Brain pericyte (primary cell): ENCODE measurements at regions not wholly inside any gene's neighbourhood (a gene's known extent, or its start where the extent isn't known, plus 50 kb on each side); places are given as distances from the start of the nearest gene placed in this dataset.

Source experiments
- DNase-seq: peaks from one replicate; pipeline ENCODE4 v3.0.0-alpha.2; 2012; ENCODE audit warnings: low read depth, low spot score

DNA sequence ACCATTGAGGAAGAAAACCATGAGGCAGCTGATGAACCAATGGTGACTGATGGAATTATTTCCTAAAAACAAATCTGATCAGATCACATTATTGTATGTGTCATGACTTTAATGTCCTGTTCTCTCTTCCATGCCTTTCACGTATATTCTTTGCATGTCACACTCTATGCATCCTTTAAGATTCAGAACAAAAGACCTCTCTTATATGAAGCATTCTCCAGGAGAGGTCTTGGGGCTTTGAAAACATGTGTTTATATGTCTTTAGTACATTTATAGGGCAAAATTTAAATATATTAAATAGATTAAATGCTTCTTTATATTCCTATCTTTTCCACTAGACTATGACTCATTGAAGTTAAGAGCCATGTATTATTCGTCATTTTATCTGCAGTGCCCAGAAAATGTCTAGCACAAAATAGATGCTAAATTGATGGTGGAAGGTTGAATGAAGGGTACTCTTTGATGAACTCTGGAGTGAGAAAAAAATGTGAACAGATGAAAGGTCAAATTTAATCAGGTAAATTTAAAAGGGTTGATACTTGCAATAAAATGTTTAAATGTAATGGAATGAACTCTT, 196.3 kb downstream of the PSAT1 start:
- no peak for DNase-seq

GRCh38 chr9:78502566-78502965, 205.6 kb downstream of the PSAT1 start:
- no peak for DNase-seq

DNA sequence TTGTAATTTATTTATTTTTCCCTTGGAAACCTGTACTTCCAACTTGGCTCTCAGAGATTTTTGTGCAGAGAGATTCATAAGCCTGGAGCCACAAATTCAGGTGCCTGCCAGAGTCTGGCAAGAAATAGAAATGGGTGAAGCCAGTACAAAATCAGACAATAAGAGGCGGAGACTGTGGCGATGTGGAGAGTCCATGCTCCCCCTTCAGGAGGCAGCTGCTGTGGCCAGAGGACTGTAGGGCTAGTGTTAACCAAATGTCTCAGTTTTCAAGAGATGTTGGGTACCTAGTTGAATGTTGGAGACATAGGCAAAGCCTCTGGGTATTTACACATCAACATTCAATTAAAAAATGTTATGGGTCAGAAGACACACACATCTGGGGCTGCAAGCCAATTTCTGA, 208.6 kb downstream of the PSAT1 start:
- DNase-seq, result no peak

GRCh38 chr9:78507037-78507436, 210.1 kb downstream of the PSAT1 start:
- no peak for DNase-seq

DNA sequence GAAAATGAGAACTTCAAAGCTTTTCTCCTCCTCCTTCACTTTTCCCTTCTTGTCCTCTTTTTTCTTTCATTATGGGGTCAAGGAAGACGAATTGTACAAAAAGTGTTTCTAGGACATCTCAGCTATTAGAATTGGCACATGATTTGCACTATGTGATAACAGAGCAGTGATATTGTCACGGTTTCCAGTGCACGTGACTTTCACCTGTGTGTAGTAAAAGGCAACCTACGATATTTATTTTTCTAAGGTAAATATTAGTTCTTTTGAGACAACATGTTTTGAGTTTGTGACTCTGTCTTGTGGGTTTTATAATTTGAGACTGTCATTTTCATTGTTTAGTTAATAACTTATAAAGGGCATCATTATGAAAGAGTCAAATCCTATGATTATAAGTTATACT, 213.1 kb downstream of the PSAT1 start:
- DNase-seq, result no peak

GRCh38 chr9:78515108-78515507, 218.2 kb downstream of the PSAT1 start:
- no peak for DNase-seq

- DNase-seq, result no peak
Measured at GRCh38 chr9:78519786-78520185, 222.9 kb downstream of the PSAT1 start.

GRCh38 chr9:78521680-78522079, 224.8 kb downstream of the PSAT1 start:
- no peak for DNase-seq

GRCh38 chr9:78525986-78526560, 229.1 kb downstream of the PSAT1 start:
- DNase-seq, result no peak

- no peak for DNase-seq
Measured at GRCh38 chr9:78533500-78533899, 236.6 kb downstream of the PSAT1 start.

- DNase-seq, result no peak
Measured at GRCh38 chr9:78539188-78539587, 242.3 kb downstream of the PSAT1 start.

- DNase-seq, result no peak
Measured at GRCh38 chr9:78539904-78540303, 243.0 kb downstream of the PSAT1 start.

DNA sequence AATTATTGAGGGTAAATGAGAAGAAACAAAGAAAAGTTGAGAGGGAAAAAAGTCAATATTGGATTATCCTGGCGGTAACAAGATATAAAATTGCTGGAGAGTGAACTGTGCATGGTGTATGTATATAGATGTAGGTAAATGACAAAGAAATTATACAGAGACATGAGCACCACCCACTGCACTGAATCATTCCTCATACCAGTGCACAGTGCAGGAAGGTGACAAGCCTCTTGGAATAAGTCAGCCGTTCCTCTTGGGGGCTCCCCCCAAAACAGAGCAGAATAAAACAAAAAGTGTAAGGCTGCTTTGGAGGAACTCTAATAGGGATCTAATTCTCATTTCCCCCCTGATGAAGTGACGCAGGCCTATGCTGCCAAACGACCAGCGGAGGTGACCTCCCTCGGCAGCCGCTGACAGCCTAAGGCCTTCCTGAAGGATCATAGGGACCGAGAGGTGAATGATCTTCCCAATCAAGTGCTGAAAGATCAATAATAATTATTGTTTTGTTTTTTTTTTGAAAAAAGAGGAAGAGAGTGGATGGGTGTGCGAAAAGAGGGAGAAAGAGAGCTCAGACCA, 245.0 kb downstream of the PSAT1 start:
- no peak for DNase-seq

- no peak for DNase-seq
Measured at GRCh38 chr9:78542491-78543181, 245.7 kb downstream of the PSAT1 start.

- DNase-seq, result no peak
Measured at GRCh38 chr9:78543353-78543752, 246.4 kb downstream of the PSAT1 start.

DNA sequence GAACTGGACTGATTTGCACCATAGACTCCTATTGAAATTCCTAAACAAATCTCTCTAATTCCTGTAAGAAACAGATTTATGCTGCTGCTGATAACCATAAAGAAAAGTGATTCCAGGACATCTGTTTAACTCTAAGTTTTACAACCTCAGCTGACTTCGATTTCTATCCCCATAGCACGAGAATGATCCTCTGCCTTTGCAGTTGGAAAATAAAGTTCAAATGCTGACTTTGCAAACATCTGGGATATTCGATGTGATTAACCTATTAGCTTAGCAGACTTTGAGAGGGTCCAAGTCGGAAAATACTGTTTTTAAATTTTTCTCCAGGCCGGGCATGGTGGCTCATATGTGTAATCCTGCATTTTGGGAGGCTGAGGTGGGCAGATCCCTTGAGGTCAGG, 247.3 kb downstream of the PSAT1 start:
- DNase-seq, result no peak

GRCh38 chr9:78547831-78548230, 250.9 kb downstream of the PSAT1 start:
- DNase-seq, result no peak

DNA sequence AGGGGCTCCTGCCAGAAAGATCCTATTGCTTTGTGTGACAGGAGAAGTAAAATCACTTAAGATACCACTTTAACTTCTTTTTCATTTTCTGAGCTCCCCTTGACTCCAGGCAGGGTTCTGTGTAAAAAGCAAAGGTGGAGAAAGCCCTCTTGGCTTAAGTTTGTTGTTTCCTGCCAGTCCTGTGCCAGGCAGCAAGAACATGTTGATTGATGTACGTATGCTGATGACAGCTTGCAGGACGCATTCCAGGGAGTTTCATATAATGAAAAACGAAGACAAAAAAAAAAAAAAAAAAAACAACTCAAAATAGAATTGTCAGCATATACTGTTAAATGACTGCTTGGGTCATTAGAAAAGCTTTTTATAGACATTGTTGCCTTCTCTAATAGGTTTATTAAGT, 251.7 kb downstream of the PSAT1 start:
- DNase-seq, result no peak

DNA sequence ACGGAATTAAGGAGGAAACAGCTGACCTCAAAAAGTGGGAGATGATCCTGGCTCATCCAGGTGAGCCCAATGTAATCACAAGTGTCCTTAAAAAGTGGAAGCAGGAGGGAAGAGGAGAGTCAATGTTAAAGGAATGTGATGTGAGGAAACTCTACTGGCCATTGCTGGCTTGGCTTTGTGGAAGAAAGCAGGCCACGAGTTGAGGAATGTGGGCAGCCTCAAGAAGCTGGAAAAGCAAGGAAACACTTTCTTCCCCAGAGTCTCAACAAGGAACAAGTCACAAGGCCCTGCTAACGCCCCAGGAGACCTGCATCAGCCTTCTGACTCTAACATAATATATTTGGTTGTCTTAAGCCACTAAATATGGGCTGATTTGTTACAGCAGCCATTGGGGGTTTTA, 252.8 kb downstream of the PSAT1 start:
- no peak for DNase-seq

- DNase-seq, result no peak
Measured at GRCh38 chr9:78552802-78553201, 255.9 kb downstream of the PSAT1 start.

- no peak for DNase-seq
Measured at GRCh38 chr9:78557540-78557939, 260.6 kb downstream of the PSAT1 start.

DNA sequence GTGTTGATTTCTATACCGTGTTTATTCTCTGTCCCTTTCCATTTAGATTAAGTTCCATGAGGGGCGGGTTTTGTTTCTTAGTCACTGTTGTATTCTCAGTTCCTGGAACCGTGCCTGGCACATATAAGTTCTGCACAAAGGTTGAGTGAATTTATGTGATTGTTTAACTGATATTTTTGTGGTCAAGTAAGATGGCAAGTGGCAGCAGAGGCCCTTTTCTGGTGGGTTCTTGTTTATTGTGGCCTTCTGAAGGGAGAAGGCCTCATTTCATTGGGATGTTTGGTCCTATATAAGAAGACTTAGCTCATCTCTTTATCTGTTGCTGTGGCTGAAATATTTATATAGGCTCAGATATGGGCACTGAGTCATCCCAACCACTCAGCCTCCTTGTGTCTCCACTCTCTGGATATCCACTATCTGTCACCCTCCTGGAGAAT, 262.5 kb downstream of the PSAT1 start:
- no peak for DNase-seq

DNA sequence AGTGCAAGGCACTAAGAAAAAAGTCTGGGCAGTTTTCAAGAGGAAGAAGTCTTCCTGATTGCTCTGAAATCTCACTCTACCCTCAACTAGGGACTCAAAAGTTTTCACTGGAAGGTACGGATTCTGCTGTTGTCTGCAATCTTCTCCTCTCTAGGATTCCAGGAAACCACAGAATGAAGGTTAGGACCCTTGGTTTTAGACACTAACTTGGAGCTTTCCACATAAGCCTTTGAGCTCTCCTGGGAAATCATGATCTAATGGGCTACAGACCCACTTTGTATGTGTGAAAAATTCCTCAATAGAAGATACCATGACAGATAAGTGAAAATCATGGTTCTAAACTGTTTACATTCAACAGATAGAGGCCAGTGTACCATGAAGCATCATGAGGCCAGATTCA, 265.1 kb downstream of the PSAT1 start:
- DNase-seq, result no peak
